ENCODE measurements at regions not wholly inside any gene's neighbourhood (a gene's known extent, or its start where the extent isn't known, plus 50 kb on each side); places are given as distances from the start of the nearest gene placed in this dataset.
A peak's percentile ranks its signal among the peaks of the same experiment; 100 is the strongest.
"Not testable (repeated sequence)": the region's sequence is repeated elsewhere in the genome, so short reads cannot be mapped to it uniquely, and the experiment has no call there.

DNA sequence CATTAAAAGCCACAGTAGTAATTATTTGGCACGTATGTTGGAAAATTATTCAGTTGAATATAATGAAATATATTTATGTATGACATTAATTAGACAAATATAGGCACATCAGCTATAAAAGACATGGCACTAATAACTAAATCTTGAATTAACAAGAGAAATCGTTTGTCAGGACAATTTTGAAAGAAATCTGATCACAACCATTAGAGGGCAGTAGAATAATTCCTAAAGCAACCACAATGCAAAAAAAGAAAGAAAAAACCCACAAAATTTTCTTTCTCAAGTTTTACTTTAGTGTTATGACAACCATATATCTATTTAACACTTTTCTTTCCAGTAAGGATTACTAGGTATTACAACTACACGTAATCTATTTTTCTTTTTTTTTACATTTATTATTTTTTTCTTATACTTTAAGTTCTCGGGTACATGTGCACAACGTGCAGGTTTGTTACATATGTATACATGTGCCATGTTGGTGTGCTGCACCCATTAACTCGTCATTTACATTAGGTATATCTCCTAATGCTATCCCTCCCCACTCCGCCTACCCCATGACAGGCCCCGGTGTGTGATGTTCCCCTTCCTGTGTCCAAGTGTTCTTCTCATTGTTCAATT lies 126.8 kb upstream of the STK17B start:
- peak; percentile 49 for TF ChIP-seq CTCF (IDR thresholded peaks at IDR 0.05; ENCODE audit: low read depth, low read length, poor library complexity, severe bottlenecking)
- not testable (repeated sequence) for TF ChIP-seq EZH2phosphoT487 (IDR thresholded peaks at IDR 0.05; ENCODE audit: borderline replicate concordance, low read length)

Data from DOHH2 (cell line).